ENCODE measurements at regions not wholly inside any gene's neighbourhood (a gene's known extent, or its start where the extent isn't known, plus 50 kb on each side); places are given as distances from the start of the nearest gene placed in this dataset.

GRCh38 chr10:80759693-80760092 is 222.0 kb downstream of the SH2D4B start:
- TF ChIP-seq CREB1 (IDR thresholded peaks at IDR 0.05) (no peak), GABPA (IDR thresholded peaks at IDR 0.05; ENCODE audit: borderline replicate concordance, insufficient read depth, low read length) (no peak), CTCF (IDR thresholded peaks at IDR 0.05; ENCODE audit: control extremely low read depth in 1 of 3, insufficient read depth in 1 of 3, low read depth in 1 of 3, low read length in 3 of 3) (no peak), RFX5 (IDR thresholded peaks at IDR 0.05; ENCODE audit: borderline replicate concordance, low read depth, low read length) (no peak), POLR2AphosphoS5 (IDR thresholded peaks at IDR 0.05; ENCODE audit: low read depth, low read length) (no peak), ZNF274 (IDR thresholded peaks at IDR 0.05; ENCODE audit: borderline replicate concordance, extremely low read depth, low read length) (no peak), KDM5A (IDR thresholded peaks at IDR 0.05; ENCODE audit: low read length) (no peak), SRF (IDR thresholded peaks at IDR 0.05; ENCODE audit: low read depth, low read length) (no peak), RAD21 (IDR thresholded peaks at IDR 0.05 in 1 of 2, conservative IDR thresholded peaks at IDR 0.05 in 1 of 2; ENCODE audit: low read depth in 2 of 2, low read length in 2 of 2) (no peak)
